ENCODE measurements at regions not wholly inside any gene's neighbourhood (a gene's known extent, or its start where the extent isn't known, plus 50 kb on each side); places are given as distances from the start of the nearest gene placed in this dataset.

DNA sequence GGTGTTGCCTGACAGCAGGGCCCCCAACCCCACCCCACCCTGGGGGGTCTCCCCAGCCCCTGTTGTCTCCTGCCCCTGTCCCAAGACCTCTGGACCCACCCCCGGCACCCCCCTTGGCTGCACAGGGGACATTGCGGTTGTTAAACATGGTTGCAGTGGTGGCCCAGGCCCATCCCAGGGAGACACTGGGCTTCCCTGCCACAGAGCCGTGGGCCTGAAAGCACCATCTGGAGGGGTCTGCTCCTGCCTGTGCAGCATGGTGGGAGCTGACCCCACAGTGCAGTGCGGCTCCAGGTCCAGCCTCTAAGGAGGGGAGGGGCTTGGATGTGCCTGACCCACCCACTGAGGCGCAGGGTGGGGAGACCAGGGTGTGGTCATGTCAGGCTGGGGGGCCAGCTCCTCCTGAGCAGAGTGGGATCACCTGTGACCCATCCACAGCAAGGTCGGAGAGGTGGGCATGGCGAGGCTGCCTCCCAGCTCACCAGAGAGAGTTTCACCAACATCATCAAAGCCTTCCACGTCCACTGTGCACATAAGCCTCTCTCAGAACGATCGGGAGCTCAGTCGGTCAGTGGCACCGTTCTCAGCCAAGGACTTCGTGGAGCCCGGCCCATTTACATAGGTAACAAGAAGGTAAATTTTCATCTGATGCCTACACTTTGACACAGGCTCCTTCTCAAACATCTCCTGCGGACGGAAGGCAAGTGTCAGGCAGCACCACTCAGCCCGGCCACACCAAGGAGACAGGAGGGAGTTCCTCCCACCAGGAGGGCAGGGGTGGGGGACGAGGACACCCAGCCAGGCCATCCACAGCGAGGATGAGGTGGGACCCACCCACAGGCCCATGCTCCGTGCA lies 201.1 kb downstream of the BRD1 start:
- no peak for DNase-seq (ENCODE audit: low read depth in 4 of 4, low spot score in 3 of 4)

DNA sequence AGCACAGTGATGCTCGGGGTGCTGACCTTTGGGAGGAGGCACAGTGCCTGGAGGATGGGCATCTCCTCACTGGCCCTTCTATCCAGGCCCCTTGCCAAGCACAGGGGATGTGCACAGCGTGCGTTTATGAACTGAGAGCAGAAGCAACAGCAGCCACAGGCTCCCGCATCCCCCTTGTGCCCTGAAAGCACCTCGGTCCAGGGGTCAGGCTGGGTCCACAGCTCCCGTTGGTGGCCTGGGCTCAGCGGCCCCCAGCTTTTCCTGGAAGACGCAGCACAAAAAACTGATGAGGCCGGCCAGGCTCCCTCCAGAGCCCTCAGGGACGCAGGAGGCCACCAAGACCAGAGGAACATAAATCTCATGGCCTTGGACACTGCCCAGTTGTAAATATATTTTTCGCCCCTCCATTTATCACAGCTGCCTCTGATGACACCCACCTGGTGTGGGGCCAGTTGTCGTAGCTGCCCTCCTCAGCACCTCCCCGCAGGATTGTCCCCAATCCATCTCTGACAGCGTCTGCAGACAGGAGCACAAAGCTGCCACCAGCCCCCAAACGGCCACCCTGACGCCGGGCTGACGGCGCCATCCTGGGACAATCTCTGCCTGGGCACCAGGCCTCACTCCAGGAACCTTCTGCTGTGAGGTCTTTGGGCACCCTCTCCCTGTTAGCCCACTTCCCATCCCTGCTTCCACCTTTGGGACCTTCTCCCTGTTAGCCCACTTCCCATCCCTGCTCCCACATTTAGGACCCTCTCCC lies 203.1 kb downstream of the BRD1 start:
- no peak for DNase-seq (ENCODE audit: low read depth in 4 of 4, low spot score in 3 of 4)

DNA sequence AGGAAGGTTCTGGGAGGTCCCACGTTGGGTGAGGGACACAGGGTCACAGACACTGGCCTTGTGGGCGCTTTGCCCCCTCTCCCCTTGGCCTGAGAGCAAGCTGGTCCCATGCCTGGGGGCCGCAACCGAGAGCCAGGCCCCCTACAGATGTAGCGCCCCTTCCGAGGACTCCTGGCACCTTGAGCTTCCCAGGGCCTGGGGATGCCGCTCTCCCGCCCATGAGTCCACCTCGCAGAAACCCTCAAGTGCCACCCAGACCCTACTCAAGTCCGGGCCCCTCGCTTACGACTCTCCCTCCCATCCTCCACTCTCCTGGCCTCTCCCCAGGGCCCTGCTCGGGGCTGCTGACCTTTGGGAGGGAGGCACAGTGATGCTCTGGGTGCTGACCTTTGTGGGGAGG lies 204.0 kb downstream of the BRD1 start:
- no peak for DNase-seq (ENCODE audit: low read depth in 4 of 4, low spot score in 3 of 4)

DNA sequence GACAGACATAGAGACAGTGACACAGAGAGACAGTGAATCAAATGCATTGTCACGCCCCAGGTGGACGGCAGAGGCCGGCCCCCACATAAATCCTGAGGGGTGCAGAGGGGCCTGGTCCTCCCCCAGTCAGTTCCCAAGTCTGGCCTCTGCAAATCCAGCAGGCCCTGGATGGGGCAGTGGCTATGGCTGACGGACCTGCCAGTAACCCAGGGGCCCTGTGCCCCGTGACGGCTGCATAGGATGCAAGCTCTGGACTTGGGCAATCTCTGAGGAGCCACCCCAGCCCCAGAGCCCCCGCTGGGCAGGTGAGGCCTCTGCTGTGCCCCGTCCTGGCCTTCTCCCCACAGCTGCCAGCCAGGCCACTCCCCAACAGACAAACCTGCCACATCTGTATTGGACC lies 204.5 kb downstream of the BRD1 start:
- DNase-seq (ENCODE audit: low read depth in 4 of 4, low spot score in 3 of 4), result no peak

DNA sequence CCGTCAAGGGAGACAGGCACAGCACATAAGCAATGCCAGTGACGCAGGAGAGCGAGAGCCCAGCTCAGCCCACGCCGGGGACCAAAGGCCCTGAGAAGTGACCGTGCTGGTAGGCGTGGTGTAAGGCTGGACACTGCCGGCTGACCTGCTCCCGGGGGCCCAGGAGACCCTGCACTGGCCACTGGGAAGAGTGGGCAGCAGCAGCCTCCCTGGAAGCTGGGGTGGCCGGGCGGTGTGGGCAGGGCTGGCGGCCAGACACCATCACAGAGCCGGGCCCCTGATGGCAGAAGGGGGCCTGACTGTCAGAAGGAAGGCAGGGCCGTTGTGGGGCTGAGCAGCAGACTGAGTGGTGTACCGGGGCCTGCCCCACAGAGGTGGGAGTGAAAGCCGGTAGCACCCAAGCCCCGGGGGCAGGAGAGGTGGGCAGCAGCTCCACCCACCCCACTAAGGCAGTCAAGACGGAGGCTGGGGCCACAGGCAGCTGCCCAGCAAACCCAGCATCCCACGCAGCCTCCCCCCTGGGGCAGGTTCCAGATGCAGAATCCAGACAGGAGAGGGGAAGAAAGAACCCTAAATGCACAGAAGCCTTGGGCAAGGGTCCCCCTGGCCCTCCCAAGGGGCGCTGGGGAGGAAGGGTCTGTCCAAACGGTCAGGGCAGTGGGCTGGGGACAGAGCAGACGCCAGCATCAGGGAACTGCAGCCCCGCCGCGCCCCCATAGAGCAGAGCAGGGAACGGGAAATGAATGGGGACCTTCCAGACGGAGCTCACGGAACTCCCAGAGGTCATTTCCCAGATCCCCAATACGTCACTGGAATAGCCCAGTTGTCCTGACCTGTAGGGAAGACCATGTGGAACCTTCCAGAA lies 205.2 kb downstream of the BRD1 start:
- DNase-seq (ENCODE audit: low read depth in 4 of 4, low spot score in 3 of 4), result no peak

DNA sequence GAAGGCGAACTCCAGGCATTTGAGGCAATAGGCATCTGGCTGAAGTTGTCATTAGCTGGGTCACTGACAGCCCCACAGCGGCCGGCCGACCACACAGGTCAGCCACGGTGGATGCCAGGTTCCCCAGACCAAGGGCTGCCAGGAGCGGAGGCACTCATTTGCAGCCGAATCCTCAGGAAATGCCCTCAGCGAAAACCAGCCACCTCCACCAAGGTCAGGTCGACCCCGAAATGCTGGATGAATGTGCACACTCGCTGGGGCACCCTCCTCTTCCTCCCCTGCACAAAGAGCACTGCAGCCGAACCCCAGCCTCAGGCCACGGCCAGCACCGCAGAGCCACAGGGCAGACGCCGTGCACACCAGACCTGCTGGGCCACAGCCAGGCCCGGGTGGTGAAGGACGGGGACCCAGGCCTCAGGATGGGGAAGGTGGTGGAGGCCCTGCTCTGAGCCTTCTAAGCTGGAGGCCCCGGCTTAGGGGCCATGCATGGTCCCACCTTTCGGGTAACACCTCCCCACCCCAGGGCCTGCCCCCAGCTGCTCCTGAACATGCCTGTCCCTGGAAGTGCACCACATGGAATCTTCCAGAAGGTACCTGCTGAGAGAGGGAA lies 206.0 kb downstream of the BRD1 start:
- DNase-seq (ENCODE audit: low read depth in 4 of 4, low spot score in 3 of 4), result no peak

DNA sequence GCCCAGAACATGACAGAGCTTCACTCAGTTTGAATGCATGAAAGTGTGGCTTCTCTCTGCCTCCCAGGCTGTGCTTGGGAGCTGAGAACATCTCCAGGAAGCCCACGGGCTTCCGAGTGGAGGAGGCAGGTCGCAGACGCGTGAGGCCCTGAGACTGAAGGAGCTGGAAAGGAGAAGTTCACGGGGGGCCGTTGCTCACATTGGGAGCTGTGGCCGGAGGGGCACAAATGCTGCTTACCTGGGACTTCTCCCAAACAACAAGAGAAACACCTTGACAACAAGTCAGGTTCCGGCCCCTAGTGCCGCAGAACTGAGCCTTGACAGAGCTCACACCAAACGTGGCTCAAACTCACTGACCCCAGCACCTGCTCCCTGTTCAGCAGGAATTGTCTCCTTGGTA lies 207.0 kb downstream of the BRD1 start:
- DNase-seq (ENCODE audit: low read depth in 4 of 4, low spot score in 3 of 4), result no peak

DNA sequence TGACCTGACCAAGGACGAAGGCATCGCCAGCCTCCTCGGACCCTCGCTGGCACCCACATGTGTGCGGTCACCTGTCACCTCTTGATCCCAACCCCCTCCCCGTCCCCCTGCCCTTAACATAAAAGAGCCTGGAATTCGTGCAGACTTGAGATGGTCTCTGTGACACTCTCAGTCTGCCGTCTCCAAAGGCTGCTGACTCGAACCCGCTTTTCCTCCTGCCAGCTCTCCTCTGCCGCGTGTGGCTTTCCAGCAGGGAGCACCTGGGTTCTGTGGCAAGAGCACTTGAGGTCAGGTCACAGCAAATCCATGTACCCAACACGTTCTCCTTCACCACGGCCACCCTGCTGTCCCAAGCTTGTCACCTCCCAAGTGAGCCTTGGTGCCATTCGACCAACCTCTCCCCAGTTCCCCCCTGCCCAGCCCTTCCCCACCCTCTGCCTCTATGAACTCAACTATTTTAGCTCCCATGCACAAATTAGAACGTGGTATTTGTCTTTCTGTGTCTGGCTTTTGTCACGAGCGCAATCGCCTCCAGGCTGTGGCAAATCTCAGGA lies 207.6 kb downstream of the BRD1 start:
- no peak for DNase-seq (ENCODE audit: low read depth in 4 of 4, low spot score in 3 of 4)

DNA sequence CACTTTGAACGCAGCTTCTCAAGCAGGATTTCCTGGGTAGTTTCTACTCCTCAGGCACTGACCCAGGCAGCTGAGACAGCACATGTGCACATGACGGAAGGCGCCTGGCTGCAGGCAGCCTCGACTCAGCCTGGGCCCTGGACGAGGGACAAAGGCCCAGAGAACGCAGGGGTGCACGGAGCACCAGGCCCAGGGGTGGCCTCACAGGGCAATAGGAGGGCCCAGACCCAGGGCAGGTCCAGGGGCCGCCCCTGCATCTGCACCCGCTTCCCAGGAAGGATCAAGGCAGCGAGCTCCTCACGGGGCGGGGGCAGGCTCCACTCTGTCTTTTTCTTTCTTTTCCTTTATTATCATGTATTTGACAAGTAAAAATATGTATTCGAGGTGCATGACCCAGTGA lies 208.4 kb downstream of the BRD1 start:
- no peak for DNase-seq (ENCODE audit: low read depth in 4 of 4, low spot score in 3 of 4)

DNA sequence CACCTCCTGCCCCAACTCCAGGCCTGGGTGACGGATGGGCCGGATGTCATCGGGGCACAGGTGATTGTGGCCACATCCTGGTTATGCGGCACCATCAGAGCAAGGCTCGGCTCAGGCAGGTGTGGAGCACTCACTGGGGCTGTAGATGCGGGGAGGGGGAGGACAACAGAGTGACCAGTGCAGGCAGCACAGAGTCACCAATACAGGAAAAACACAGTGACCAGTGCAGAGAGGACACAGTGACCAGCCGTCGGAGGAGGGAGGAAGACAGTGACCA lies 209.1 kb downstream of the BRD1 start:
- no peak for DNase-seq (ENCODE audit: low read depth in 4 of 4, low spot score in 3 of 4)

DNA sequence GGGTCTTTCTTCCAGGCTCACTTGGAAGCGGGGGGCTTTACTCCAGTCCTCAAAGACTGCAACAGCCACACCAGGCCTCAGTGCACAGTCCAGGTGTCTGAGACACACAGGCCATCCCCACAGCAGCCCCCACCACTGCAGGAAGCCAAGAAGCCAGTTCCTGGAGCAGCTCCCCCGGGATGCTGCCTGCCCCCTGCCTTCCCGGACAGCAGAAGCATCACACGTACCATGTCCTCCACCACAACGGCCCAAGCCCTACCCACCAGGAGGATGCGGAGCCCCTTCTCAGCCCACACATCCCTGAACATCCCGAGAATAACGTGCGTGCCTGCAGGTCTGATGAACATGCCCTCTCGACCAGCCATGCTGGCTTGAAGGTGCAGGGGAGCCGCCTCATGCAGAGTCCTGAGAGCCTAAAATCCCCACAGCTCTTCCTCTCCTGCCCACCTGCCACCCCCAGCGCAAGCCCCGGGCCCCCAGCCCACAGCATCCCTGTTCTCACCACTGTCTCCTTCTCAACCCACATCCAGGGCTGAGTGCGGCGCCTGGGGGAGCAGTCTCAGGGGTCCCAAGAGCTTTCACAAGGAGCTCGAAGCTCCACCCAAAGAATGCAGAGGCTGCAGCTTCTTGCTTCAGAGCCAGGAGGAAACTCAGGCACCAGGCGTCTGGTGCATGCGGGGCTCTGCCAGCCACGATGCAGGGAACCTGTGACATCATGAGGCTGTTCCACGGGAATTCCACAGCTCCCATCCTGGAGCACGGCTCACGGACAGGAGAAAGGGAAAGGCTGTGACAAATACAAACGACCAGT lies 209.6 kb downstream of the BRD1 start:
- no peak for DNase-seq (ENCODE audit: low read depth in 4 of 4, low spot score in 3 of 4)

DNA sequence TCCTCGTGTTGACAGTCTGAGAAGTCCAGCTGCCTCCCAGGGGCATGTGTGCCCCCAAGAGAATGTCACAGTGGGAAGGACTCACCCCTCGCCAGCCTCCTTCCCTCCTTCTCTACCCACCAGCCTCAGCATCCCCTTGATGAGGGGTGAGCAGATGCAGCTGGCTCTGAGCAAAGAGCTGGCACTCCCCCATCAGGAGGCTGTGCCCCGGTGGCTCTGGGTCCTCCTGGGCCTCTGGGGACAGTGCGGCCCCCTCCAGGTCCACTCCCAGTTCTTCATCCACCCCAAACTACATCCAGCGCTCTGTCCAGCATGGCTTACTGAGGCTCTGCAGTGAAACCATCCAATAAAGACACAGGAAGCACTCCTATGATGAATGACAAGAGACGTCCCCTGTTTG lies 210.4 kb downstream of the BRD1 start:
- no peak for DNase-seq (ENCODE audit: low read depth in 4 of 4, low spot score in 3 of 4)

DNA sequence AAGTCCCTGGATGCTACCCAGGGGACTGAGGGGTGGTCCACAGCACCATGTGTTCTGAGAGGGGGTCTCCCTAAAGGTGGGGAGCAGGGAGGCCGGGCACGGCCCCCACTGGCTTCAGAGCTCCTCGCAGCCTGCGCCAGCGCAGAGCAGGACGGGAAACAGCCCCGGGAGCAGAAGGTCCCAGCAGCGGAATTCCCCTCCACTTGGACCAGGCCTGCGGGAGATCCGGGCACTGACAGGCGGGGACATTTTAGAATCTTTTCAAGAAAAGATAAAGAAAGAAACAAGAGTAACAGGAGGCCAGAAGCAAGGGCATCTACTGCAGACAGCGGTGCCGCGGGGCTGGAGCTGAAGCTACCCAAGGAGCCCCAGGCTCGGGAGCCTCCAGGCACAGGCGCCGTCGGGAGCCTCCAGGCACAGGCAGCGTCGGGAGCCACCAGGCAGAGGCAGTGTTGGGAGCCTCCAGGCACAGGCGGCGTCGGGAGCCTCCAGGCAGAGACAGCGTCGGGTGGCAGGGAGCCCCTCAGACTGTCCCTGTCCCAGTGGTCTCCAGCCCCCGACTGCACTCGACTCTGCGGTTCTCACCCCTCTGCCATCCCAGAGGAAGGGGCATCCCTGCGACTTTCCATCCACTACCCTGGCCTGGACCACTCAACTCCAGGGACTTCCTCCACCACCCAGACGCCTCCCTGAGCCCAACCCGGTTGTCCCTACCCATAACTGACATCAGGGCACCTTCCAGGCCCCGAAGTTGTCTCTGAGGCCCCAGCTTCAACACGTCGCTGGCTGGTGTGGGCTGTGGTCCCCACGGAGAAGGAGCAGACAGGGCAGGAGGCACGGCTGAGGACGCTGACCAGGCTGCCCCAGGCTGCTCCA lies 211.1 kb downstream of the BRD1 start:
- no peak for DNase-seq (ENCODE audit: low read depth in 4 of 4, low spot score in 3 of 4)

DNA sequence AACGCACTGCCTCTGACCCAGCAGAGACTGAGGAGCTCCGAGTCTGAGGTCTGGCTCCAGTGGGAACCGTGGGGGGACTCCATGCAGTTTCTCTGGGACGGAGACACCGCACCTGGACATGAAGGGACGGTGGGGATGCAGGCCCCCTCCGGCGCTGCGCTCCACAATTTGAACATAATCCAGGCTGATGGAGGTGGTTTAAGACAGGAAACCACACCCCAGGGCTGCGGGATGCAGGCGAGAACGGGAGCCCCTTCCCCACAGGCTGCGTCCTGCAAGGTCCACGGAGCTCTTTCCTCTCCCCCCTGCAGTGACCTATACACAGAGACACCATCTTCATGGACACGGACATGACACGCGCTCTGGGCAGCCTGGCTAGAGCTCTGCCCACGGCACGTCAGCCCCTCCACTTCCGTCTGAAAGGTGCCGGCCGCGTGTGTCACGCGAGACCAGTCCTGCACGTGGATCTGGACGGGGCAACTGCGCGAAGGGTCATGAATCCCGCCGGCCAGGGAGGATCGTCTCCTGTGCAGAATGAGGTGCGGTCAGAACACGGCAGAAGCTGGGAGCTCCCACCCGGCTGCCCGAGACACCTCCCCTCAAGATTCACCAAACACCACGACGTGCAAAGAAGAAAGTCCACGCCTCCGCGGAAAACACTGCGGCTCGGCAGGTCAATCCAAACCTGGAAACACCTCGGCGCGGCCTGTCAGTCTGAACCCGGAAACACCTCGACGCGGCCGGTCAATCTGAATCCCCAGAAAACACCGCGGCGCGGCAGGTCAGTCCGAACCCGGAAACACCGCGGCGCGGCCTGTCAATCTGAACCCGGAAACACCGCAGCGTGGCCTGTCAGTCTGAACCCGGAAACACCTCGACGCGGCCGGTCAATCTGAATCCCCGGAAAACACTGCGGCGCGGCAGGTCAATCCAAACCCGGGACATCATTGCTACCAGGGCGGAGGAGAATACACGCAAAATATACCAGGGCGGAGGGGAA lies 212.4 kb downstream of the BRD1 start:
- DNase-seq (ENCODE audit: low read depth in 4 of 4, low spot score in 3 of 4), result no peak

DNA sequence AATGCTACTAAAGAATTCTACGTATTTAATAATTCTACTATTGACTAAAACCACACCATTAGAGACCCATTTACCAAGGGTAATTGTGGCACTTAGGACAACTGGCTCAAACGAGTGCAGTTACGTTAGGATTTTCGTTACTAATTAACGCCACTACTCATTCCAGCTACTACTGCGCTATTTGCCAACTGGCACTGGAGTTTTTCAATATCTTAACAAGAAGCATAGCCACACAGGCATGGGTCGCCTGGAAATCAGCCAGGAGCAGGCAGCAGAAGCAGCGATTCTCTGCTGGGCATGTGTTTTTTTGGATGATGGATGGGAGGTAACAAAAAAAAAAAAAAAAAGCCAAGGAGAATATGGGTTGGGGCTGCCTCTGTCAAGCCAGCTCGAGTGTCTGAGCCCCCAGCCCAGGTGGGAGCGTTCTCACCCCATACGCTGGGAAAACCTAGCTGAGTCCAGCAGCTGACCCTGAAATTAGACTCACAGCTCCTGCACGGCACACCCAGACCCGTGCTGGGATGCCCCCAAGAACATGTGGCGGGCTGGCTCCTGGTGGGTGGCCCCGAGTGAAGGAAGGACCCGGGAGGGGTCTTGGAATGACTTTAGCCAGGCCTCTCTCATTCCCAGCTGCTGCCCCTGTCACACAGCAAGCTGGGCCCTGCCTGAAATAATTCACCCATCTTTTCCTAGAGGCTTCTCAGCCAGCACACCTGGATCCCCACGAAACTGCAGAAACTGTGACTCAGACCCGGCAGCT lies 214.0 kb downstream of the BRD1 start:
- no peak for DNase-seq (ENCODE audit: low read depth in 4 of 4, low spot score in 3 of 4)

DNA sequence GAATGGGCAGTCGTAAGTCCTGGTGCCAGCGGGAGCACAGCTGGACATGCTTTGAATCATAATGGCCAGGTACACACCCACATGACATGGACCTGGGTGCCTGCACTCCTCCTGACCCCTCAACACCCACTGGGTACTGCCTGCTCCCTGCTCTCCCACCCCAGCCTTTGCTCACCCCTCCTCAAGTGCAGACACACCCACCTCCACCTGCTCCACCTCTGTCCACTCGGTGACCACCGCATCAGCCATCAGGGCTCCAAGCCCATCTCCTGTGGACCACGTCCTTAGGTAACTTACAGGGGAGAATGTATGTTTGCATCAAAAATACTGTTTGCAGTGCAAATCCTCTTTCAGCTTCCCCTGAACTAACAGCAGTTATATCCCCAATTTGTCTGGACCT lies 214.6 kb downstream of the BRD1 start:
- DNase-seq (ENCODE audit: low read depth in 4 of 4, low spot score in 3 of 4), result no peak
